ENCODE measurements at regions not wholly inside any gene's neighbourhood (a gene's known extent, or its start where the extent isn't known, plus 50 kb on each side); places are given as distances from the start of the nearest gene placed in this dataset.
A peak's percentile ranks its signal among the peaks of the same experiment; 100 is the strongest.

DNA sequence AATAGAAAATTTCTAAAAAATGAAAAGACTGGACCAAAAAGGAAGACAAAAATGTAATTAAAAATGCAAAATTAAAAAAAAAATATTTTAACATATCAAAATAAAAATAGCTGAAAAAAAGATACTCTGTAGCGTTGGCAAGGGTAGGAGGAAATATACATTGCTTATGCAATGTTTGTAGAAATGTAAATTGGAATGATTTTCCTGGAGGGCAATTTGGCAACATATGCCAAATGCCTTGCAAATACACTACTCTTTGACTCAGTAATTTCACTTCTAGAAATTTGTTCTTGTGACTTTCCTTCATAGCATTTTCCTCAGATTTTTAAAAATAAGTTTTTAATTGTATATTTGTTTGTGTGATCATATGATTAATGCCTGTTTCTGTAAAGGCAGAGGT lies 296.6 kb downstream of the ZNF621 start:
- in situ Hi-C loops (cut with HindIII; ENCODE audit: low pct_unique_long_range_greater_than_20kb, low sequenced_read_pairs) = no loop called here
- DNase-seq (ENCODE audit: low read depth, low spot score) = no peak

DNA sequence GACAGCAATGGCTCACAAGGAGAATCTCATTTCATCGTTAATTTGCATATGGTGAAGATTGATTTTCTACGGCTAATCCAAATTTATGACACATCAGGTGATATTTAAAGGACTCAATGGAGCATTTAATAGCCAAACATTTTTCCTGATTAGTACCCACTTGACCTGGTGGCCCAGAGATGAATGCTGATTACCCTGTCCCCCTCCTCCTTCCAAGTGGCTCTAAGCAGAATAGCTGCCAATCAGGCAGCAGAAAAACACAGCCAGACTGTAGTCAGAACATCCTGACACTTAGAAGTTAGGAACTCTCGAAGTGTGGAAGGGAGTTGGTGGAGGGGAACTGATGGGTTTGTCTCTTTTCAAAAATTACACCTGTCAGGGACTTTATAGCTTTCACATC lies 302.5 kb downstream of the ZNF621 start:
- no peak for DNase-seq (ENCODE audit: low read depth, low spot score)
- in situ Hi-C loops (cut with HindIII; ENCODE audit: low pct_unique_long_range_greater_than_20kb, low sequenced_read_pairs) = no loop called here

GRCh38 chr3:40827942-40828688 lies 303.4 kb downstream of the ZNF621 start:
- in situ Hi-C loops (cut with HindIII; ENCODE audit: low pct_unique_long_range_greater_than_20kb, low sequenced_read_pairs) = no loop called here

DNA sequence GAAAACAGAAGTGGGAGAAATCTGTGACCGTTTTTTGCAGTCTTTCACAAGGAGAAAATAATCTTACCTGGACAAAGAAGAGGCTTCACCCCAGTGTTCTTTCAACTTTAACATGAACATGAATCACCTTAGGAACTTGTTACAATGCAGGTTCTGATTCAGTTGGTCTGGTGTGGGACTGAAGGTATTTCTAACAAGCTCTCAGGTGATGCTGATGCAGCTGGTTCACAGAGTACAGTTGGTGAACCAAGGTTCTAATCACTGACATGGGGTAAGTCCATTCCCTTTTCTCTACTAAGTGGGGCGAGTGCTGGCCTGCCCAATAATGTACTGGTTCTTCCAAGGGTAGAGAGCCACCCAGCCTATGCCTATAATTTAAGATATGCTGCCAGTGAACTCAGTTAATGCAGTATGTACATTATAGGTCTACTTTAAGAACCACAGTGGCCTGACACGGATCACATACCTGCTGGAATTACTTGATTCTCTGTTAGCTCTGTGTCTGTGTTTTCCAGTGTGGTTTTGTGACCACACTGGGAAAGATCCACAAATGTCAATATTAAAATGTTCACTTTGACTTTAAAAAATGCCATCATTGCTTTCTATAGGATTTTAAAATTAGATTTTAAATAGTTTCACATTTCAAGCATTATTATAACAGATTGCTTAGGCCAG lies 304.1 kb downstream of the ZNF621 start:
- in situ Hi-C loops (cut with HindIII; ENCODE audit: low pct_unique_long_range_greater_than_20kb, low sequenced_read_pairs) = no loop called here
- no peak for DNase-seq (ENCODE audit: low read depth, low spot score)

More at GRCh38 chr3:40827942-40828688, 303.4 kb downstream of the ZNF621 start:
- DNase-seq (ENCODE audit: low read depth, low spot score) = no peak

DNA sequence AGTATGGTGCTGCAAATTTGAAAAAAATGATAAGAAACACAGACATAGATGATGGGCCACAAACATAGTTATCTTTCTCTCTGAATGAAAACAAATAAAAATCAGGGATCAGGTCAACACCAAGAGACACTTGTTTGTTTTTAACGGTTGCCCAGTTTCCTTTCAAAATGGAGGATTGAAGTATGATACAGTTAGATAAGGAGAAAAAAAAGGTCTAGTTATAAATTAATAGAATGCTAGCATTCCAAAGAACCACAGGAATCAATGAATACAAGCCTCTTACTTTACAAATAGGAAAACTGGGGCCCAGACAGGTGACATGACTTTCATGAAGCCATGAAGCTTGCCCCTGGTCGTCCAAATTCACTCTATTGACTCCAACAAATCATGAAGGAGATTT lies 305.1 kb downstream of the ZNF621 start:
- in situ Hi-C loops (cut with HindIII; ENCODE audit: low pct_unique_long_range_greater_than_20kb, low sequenced_read_pairs) = no loop called here
- no peak for DNase-seq (ENCODE audit: low read depth, low spot score)

DNA sequence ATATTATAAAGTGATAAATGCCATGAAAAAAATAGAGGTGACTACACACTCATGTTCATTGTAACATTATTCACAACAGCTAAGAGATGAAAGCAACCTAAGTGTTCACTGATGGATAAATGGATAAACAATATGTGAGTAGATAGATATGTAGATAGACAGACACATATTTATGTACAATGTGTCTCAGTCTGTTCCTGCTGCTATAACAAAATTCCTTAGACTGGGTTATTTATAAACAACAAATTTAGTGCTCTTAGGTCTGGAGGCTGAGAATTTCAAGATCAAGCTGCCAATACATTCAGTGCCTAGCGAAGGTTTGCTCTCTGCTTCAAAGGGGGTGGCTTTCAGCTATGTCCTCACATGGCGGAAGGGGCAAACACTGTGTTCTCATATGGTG lies 312.5 kb downstream of the ZNF621 start:
- in situ Hi-C loops (cut with HindIII; ENCODE audit: low pct_unique_long_range_greater_than_20kb, low sequenced_read_pairs) = no loop called here
- no peak for DNase-seq (ENCODE audit: low read depth, low spot score)

DNA sequence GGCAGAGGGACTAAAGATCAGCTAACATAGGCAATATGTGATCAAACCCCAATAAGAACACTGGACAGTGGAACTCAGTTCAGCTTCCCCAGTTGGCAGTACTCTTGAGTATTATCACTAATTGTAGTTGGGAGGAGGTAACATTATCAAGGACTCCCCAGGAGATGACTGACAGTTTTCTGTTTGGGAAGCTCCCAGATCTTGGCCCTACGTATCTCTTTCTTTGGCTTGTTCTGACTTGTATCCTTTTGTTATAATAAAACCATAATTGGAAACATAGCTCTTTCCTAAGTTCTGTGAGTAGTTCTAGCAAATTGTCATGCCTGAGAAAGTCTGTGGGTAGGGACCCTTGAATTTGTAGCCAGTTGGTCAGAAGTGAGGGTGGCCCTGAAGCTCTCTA lies 316.4 kb downstream of the ZNF621 start:
- in situ Hi-C loops (cut with HindIII; ENCODE audit: low pct_unique_long_range_greater_than_20kb, low sequenced_read_pairs) = no loop called here
- no peak for DNase-seq (ENCODE audit: low read depth, low spot score)

- no peak for DNase-seq (ENCODE audit: low read depth, low spot score)
- in situ Hi-C loops (cut with HindIII; ENCODE audit: low pct_unique_long_range_greater_than_20kb, low sequenced_read_pairs) = no loop called here
Measured at GRCh38 chr3:40841570-40842109, 316.9 kb downstream of the ZNF621 start.

DNA sequence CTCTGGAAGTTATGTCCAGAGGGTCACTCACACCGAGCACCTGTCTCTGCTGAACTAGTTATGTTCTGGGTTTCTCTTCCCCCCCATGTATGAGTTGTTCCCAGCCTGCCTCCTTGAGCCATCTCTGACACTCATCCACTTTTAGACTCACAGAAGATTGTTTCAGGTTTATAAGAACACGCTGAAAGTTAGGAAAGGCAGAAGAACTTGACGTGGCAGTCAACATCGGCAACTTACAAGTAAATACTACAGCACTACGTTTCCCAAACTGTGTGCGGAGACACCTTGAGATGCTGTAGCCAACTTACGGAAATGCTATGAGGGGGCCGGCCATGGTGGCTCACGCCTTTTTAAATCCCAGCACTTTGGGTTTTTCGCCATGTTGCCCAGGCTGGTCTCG lies 318.0 kb downstream of the ZNF621 start:
- DNase-seq (ENCODE audit: low read depth, low spot score) = no peak
- in situ Hi-C loops (cut with HindIII; ENCODE audit: low pct_unique_long_range_greater_than_20kb, low sequenced_read_pairs) = no loop called here

GRCh38 chr3:40843208-40843624 lies 318.5 kb downstream of the ZNF621 start:
- in situ Hi-C loops (cut with HindIII; ENCODE audit: low pct_unique_long_range_greater_than_20kb, low sequenced_read_pairs) = no loop called here
- peak; percentile 41 for DNase-seq (ENCODE audit: low read depth, low spot score)

- peak; percentile 10 for DNase-seq (ENCODE audit: low read depth, low spot score)
- in situ Hi-C loops (cut with HindIII; ENCODE audit: low pct_unique_long_range_greater_than_20kb, low sequenced_read_pairs) = no loop called here
Measured at GRCh38 chr3:40843851-40844548, 319.2 kb downstream of the ZNF621 start.

DNA sequence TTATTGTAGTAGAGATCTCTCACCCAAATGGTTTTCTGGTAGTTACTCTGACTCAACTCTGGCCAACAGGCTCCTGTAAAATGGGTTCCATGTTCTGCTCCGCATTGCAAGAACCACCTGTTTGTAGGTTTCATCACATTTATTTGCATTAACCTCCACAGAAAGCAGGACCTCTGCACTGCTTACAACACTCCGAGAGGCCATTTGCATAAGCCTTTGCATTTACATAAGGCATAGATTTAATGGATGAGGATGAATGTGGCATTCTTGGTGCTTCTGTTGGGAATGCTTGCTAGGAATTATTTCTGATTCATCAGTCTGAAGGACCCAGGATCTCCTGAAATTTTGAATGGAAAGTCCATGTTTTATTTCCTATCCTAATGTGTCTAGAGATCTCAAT lies 320.1 kb downstream of the ZNF621 start:
- in situ Hi-C loops (cut with HindIII; ENCODE audit: low pct_unique_long_range_greater_than_20kb, low sequenced_read_pairs) = no loop called here
- DNase-seq (ENCODE audit: low read depth, low spot score) = no peak

DNA sequence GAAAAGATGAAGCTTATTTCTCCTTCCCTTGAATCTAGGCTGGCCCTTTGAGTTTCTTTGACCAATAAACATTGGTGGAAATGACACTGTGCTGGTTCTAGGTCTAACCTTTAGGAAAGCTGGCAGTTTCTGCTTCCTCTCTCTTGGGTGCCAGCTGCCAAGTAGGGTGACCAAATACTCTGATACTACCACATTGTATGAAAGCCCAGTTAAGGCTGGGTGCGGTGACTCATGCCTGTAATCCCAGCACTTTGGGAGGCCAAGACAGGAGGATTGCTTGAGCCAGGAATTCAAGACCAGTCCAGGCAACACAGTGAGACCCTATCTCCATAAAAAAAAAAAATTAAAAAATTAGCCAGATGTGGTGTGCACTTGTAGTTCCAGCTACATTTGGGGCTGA lies 320.7 kb downstream of the ZNF621 start:
- DNase-seq (ENCODE audit: low read depth, low spot score) = no peak
- in situ Hi-C loops (cut with HindIII; ENCODE audit: low pct_unique_long_range_greater_than_20kb, low sequenced_read_pairs) = no loop called here

DNA sequence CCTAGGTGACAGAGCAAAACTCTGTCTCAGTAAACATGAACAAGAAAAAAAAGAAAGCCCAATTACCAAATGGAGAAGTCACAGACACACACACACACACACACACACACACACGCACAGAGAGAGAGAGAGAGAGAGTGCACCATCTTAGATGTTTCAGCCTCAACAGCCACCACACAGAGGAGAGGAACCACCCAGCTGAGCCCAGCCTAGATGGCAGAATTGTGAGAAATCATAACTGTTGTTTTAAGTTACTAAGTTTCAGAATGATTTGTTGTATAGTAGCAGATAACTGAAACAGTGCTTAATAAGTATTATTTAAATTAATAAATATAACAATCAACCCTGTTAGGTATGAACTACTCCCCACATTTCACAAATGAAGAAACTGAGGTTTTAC lies 321.2 kb downstream of the ZNF621 start:
- in situ Hi-C loops (cut with HindIII; ENCODE audit: low pct_unique_long_range_greater_than_20kb, low sequenced_read_pairs) = no loop called here
- no peak for DNase-seq (ENCODE audit: low read depth, low spot score)

DNA sequence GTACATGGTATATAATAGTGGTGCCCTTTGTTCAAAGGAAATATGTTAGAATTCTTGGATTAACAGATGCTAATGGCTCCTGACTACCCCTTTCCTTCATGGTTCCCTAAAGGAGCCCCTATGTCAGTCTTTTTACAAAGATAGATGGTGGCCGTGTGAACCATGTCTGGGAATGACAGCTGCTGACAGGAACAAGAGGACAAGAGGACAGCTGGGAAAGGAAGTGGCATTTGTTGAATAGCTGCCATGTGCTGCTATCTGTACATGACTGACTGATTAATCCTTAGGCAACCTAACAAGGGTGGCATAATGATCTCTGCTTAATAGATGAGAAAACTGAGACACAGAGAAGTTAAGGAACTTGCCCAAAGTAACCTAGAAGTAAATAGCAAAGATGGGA lies 321.7 kb downstream of the ZNF621 start:
- DNase-seq (ENCODE audit: low read depth, low spot score) = no peak
- in situ Hi-C loops (cut with HindIII; ENCODE audit: low pct_unique_long_range_greater_than_20kb, low sequenced_read_pairs) = no loop called here

DNA sequence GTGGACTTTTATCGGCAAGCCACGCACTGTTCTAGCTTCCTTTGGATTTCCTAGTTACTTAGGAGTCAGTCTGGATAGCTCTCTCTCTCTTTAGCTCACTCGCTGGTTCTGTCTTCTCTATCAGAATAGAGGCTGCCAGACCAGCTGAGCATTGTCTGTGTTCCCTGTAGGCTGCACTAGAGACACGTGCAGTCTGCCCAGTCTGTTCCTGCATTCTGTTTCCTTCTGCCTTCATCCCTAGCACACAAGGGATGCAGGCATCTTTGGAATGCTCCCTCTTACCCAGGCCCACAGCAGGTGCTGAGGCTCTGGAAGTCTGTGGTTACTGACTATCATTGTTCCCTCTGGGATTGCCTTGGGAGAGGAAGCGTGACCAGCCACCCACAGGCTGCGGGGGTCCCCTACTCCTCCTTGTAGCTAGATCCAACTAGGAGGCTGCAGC lies 322.8 kb downstream of the ZNF621 start:
- in situ Hi-C loops (cut with HindIII; ENCODE audit: low pct_unique_long_range_greater_than_20kb, low sequenced_read_pairs) = no loop called here
- DNase-seq (ENCODE audit: low read depth, low spot score) = peak; percentile 26

DNA sequence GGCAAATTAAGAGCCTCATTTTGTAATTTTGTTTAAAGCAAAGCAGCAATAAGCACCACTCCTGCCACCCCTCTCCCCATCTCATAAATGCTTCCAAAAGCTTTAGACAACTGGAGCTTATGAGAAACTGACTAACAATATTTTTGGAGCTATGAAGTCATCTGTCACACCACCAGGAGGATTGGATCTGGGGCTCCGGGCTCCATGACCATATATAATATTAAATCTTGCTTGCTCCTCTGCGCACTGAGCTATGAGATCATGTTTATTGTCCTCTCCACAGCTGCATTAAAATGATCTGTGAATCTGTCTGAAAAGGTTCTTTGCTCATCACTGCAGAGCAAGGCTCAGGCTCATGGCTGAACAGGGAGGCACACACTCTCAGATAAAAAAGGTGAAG lies 323.7 kb downstream of the ZNF621 start:
- no peak for DNase-seq (ENCODE audit: low read depth, low spot score)
- in situ Hi-C loops (cut with HindIII; ENCODE audit: low pct_unique_long_range_greater_than_20kb, low sequenced_read_pairs) = no loop called here

- in situ Hi-C loops (cut with HindIII; ENCODE audit: low pct_unique_long_range_greater_than_20kb, low sequenced_read_pairs) = no loop called here
- no peak for DNase-seq (ENCODE audit: low read depth, low spot score)
Measured at GRCh38 chr3:40850861-40851260, 326.1 kb downstream of the ZNF621 start.
